Endothelial cell (in vitro differentiated cells): ENCODE measurements at regions not wholly inside any gene's neighbourhood (a gene's known extent, or its start where the extent isn't known, plus 50 kb on each side); places are given as distances from the start of the nearest gene placed in this dataset.

Experiments
- DNase-seq: peaks from one replicate; pipeline ENCODE4 v3.0.0; 2021; ENCODE audit warnings: low spot score
- H3K27ac Mint-ChIP-seq: one replicate; pipeline ENCODE4 v1.8.0; 2021; ENCODE audit warnings: mixed read lengths, inconsistent platforms; ENCODE audit not compliant: unreplicated experiment
- H3K27me3 Mint-ChIP-seq: one replicate; pipeline ENCODE4 v1.8.0; 2021; ENCODE audit warnings: mild to moderate bottlenecking, moderate library complexity, mixed read lengths, inconsistent platforms; ENCODE audit not compliant: unreplicated experiment
- H3K36me3 Mint-ChIP-seq: one replicate; pipeline ENCODE4 v1.8.0; 2021; ENCODE audit warnings: mild to moderate bottlenecking, low read depth, mixed read lengths, inconsistent platforms; ENCODE audit not compliant: unreplicated experiment
- H3K4me1 Mint-ChIP-seq: one replicate; pipeline ENCODE4 v1.8.0; 2021; ENCODE audit warnings: mild to moderate bottlenecking, mixed read lengths, inconsistent platforms; ENCODE audit not compliant: unreplicated experiment
- H3K4me3 Mint-ChIP-seq: one replicate; pipeline ENCODE4 v1.8.0; 2021; ENCODE audit warnings: mild to moderate bottlenecking, mixed read lengths, inconsistent platforms; ENCODE audit not compliant: unreplicated experiment
- H3K9me3 Mint-ChIP-seq: one replicate; pipeline ENCODE4 v1.8.0; 2021; ENCODE audit warnings: mixed read lengths, inconsistent platforms; ENCODE audit not compliant: unreplicated experiment
- TF ChIP-seq, protein P1 (sequence below): fragments of 200-600 bp; sonication (generic); IDR thresholded peaks from one replicate; pipeline ENCODE4 v1.5.0; 2021; ENCODE audit warnings: antibody characterized with exemption; ENCODE audit not compliant: unreplicated experiment

DNA sequence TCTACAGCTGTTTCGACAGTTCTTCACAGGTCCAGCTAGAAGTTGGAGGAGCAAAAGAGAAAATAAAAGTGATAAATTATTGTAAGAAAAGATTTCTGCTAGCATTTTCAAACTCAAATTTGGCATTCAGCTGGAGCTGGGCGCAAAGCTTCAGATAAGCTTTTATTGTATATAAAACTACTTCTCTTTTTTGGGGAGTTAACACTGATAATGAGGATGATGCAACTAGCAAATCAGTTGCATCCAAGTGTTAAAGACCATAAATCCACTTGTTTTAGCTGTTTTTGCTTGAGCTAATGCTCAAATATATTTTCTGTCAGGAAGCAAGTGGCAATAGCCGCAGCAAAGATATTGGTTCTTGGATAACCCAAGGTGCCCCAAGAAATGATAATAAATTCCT lies 127.1 kb upstream of the PKN2 start:
- no peak for DNase-seq
- Mint-ChIP-seq H3K9me3 (no peaks in the 10 kb centered on the region), H3K27me3 (no peaks in the 10 kb centered on the region), H3K36me3 (no peaks in the 10 kb centered on the region), H3K4me1 (no peaks in the 10 kb centered on the region), H3K4me3 (no peak overlapping the region), H3K27ac (no peak overlapping the region)
- TF ChIP-seq, protein P1, sequence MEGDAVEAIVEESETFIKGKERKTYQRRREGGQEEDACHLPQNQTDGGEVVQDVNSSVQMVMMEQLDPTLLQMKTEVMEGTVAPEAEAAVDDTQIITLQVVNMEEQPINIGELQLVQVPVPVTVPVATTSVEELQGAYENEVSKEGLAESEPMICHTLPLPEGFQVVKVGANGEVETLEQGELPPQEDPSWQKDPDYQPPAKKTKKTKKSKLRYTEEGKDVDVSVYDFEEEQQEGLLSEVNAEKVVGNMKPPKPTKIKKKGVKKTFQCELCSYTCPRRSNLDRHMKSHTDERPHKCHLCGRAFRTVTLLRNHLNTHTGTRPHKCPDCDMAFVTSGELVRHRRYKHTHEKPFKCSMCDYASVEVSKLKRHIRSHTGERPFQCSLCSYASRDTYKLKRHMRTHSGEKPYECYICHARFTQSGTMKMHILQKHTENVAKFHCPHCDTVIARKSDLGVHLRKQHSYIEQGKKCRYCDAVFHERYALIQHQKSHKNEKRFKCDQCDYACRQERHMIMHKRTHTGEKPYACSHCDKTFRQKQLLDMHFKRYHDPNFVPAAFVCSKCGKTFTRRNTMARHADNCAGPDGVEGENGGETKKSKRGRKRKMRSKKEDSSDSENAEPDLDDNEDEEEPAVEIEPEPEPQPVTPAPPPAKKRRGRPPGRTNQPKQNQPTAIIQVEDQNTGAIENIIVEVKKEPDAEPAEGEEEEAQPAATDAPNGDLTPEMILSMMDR, result no peak

DNA sequence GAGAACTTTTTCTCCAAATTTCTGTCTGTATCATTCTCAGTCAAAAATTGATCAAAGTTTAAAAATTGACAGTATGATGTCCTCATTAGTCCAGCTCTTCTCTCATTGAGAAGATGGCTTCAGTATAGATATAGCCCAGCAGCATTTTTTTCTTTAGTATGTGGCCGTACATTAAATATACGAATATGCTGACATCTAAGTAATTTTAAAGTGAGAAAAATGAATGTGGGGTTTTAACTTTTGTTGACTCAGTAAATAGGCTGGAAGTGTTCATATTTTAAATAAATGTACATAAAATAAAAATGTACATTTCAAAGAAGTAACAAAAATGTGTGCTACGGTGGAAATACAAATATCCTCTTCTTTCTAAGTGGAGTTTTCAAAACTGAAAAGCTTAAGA lies 123.5 kb upstream of the PKN2 start:
- no peaks in the 10 kb centered on the region for H3K4me1 Mint-ChIP-seq
- H3K9me3 Mint-ChIP-seq, result no peaks in the 10 kb centered on the region
- no peaks in the 10 kb centered on the region for H3K36me3 Mint-ChIP-seq
- H3K4me3 Mint-ChIP-seq, result no peak overlapping the region
- DNase-seq, result no peak
- H3K27ac Mint-ChIP-seq, result no peak overlapping the region
- TF ChIP-seq, protein P1, result no peak
- no peaks in the 10 kb centered on the region for H3K27me3 Mint-ChIP-seq

DNA sequence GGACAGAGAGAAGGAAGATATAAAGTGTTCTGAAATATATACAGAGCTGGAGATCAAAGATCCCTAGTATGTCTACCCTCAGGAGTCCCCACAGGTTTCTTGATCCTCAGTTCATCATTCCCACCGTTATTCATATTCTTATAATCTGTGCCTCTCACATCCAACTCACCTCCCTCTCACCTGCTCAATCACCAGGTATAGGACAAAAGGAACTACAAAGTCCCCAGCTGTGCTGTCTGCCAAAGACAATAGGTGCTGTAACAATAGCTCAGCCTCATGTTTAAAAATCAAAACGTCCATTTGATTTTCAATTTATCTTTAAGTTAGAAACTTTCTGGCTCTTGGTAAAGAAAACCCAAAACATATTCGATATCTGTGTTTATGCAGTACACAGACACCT lies 121.1 kb upstream of the PKN2 start:
- H3K27me3 Mint-ChIP-seq, result no peaks in the 10 kb centered on the region
- no peaks in the 10 kb centered on the region for H3K36me3 Mint-ChIP-seq
- no peak for DNase-seq
- H3K4me3 Mint-ChIP-seq, result no peak overlapping the region
- no peaks in the 10 kb centered on the region for H3K4me1 Mint-ChIP-seq
- no peaks in the 10 kb centered on the region for H3K9me3 Mint-ChIP-seq
- H3K27ac Mint-ChIP-seq, result no peak overlapping the region
- TF ChIP-seq, protein P1, result no peak

DNA sequence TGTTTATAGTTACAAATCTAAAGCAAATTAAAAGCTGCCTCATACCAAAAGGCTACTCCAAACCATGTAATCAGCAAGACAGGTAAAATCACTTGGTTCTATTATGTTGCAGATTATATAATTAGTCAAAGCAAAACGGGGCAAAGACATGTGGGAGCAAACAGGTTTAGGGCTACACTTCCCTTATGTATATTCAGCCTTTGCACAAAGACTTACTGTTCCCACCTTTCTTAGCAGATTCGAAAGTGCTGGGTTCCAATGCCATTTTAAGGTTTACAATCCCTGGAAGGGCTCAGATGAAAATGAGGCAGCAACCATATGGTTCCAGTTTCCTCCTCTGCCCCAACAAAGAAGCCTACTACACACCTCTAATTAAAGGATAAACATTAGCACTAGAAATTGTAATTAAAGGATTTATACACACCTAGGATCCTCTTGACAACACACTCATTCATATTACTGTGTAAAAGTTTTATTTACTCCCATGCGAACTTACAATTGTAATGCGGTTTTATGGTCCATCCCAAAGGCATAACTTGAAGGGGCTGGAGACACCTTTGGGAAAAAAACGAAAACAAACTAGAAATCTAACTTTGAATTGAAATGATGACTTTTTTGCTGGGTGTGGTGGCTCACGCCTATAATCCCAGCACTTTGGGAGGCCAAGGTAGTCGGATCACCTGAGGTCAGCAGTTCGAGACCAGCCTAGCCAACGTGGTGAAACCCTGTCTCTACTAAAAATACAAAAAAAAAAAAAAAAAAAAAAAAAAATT lies 117.3 kb upstream of the PKN2 start:
- DNase-seq, result no peak
- Mint-ChIP-seq H3K27me3 (no peaks in the 10 kb centered on the region), H3K4me1 (no peaks in the 10 kb centered on the region), H3K27ac (no peak overlapping the region), H3K36me3 (no peaks in the 10 kb centered on the region), H3K9me3 (no peaks in the 10 kb centered on the region), H3K4me3 (no peak overlapping the region)
- TF ChIP-seq, protein P1, result no peak

DNA sequence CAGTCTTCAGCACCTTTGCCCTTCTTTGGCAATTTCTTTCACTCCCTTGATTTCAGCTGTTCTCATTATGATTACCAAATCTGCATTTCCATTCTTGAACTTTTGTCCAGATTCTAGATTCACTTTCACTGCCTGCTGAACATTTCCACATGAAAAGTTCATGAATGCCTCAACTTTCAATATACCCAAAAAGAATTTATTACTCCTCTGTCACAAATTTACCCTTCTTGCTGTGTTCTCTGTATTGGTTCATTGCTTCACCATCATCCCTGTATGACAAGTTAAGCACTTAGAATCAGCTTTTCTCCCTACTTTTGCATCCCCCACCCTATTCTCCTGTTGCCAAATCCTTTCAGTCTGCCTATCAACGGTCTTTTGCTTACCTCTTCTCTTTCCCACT lies 112.6 kb upstream of the PKN2 start:
- no peaks in the 10 kb centered on the region for H3K27me3 Mint-ChIP-seq

More for the DNA sequence above, 112.6 kb upstream of the PKN2 start:
- no peak overlapping the region for H3K4me3 Mint-ChIP-seq
- H3K36me3 Mint-ChIP-seq, result no peaks in the 10 kb centered on the region
- no peaks in the 10 kb centered on the region for H3K4me1 Mint-ChIP-seq
- no peak overlapping the region for H3K27ac Mint-ChIP-seq
- no peaks in the 10 kb centered on the region for H3K9me3 Mint-ChIP-seq
- TF ChIP-seq, protein P1, result no peak
- no peak for DNase-seq
